ENCODE measurements at regions not wholly inside any gene's neighbourhood (a gene's known extent, or its start where the extent isn't known, plus 50 kb on each side); places are given as distances from the start of the nearest gene placed in this dataset.
"Not testable (repeated sequence)": the region's sequence is repeated elsewhere in the genome, so short reads cannot be mapped to it uniquely, and the experiment has no call there.

DNA sequence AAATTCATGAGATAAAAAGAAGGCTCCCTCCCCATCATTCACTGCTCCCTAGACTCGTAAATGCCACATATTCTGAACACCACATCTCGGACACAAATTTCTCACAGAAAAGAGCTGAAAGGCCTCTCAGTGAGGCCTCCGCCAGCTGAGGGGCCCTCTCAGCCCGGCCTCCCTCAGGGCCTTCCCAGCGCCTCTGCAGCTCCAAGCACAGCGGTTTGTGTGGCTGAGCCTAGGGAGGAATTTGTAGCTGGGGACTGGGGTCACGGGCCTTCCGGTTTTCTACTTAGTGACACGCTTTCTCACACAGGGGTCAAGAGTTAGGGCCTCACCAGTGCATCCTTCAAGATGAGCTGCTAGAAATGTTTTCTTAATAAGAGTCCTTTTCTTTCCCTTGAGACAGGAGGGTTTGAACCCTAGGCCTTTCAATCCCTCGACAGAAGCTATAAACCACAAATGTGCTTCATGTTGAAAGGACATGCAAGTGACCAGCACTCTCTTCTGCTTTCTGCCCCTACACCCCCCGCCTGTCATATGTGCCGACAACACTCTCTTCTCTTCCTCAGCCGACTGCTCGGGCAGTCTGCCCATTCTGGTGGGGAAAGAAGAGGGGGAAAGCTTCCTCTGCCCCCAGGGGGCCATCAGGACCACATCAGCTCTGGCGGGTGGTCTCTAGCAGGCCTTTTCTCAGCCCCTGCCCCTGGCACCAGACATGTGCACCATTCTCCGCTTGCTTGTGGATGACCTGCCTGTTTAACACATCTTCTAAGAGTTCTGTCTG is 104.9 kb downstream of the CHIC2 start:
- no peak for DNase-seq

DNA sequence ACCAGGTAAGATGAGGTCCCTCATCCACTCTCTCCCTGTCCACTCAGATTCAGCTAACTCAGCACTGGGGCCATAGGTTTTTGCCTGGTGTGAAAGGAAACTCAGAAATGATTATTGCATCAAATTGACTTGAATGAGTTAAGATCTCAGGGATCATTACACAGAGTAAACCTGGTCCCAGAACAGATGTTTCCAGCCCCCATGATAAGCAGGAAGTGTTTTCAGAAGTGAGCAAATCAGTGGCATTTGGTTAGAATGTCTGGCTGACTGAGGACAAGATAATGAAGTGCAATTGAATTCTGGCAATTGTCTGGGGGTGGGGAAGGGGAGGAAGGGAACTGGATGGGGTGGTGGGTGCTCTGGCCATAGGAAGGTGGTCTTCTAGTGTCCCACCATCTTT is 108.0 kb downstream of the CHIC2 start:
- DNase-seq: no peak

DNA sequence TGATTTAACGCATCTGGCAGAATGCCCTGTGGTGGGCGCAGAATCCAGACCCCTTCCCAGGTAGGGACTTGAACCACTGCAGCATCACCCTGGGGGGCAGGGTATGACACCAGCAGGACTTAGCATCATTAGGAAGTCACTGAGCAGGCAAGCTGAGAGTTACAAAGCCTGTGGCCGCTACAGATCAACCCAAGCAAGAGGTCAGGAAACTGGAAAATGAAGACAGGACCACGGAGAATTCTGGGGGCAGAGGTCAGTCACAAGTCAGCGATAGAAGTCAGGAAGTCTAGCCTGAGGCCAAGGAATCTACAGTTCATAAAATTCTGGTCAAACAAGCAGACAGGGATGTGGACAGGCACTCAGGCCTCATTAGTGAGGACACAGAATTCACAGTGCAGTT is 108.4 kb downstream of the CHIC2 start:
- DNase-seq: no peak

DNA sequence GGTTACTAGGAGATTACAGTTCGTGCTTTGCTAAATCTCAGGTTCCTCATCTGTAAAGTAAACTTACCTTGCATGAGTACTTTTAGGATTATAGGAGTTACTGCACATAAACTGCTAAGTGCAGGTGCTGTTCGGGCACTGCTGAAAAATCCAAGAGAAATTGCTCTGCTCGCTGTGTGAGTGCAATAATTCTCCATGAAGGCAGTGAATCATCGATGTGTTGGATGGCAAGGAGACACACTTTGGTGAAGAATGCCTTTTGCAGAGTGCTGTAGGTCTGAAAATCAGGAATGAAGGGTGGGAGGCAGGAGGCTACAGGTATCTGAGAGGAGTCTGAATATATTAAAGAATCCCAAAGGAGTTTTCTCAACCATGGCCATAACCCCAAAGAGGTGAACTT is 113.0 kb downstream of the CHIC2 start:
- DNase-seq: no peak

DNA sequence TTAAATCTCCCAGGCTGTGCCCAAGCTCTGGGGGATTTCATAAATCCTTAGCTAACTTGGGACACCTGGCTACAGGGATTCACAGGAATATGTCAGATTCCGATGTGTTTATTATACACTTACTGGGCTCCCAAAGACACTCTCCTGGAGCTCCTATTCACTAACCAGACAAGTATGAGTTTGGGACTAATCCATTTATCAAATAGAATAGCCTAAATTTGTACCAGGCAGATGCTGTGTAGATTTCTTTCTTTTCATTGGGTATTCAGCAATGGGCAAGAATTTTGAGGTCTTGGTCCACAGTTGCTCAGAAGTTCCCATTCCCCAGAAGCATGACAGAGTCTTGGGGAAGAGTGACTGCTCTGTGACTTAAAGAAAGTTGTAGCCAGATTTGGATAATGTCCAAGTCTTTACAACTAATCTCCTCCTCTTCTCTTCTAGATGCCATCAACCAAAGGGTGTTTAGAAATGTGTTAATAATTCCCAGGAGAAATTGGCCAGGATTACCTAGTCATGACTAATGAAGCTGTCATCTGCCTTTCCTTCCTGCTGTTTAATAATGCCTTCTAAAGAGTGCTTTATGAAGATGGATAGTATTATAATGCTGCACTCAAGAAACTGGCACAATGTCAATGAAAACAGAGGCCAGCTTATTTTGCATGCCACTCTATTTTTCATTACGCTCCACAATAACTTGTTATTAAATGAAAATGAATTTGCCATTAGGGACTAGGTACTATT is 120.9 kb downstream of the CHIC2 start:
- no peak for DNase-seq

DNA sequence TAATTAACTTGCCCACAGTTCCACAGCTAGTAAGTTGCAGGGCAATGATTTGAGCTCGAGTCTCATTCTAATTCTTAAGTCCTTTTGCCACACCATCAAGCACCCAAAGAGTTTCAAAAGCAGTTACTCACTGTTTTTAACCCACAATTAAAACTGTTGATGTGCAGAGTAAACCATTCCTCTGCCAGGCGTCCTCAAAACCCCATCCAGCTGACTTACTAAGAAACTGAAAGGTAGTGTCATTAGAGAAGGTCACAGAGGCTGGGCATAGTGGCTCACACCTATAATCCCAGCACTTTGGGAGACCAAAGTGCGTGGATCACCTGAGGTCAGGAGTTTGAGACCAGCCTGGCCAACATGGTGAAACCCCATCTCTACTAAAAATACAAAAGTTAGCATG is 121.7 kb downstream of the CHIC2 start:
- no peak for DNase-seq

DNA sequence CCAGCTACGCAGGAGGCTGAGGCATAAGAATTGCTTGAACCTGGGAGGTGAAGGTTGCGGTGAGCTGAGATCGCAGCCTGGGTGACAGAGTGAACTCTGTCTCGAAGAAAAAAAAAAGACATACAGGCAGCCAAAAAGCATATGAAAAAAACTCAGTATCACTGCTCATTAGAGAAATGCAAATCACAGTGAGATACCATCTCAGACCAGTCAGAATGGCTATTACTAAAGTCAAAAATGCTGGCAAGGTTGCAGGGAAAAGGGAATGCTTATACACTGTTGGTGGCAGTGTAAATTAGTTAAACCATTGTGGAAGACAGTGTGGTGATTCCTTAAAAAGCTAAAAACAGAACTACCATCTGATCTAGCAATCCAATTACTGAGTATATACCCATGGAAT is 123.1 kb downstream of the CHIC2 start:
- DNase-seq: no peak

DNA sequence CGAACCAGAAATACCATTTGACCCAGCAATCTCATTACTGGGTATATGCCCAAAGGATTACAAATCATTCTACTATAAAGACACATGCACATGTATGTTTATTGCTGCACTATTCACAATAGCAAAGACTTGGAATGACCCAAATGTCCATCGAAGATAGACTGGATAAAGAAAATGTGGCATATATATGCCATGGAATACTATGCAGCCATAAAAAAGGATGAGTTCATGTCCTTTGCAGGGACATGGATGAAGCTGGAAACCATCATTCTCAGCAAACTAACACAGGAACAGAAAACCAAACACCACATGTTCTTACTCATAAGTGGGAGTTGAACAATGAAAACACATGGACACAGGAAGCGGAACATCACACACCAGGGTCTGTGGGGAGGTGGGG is 124.5 kb downstream of the CHIC2 start:
- not testable (repeated sequence) for DNase-seq

DNA sequence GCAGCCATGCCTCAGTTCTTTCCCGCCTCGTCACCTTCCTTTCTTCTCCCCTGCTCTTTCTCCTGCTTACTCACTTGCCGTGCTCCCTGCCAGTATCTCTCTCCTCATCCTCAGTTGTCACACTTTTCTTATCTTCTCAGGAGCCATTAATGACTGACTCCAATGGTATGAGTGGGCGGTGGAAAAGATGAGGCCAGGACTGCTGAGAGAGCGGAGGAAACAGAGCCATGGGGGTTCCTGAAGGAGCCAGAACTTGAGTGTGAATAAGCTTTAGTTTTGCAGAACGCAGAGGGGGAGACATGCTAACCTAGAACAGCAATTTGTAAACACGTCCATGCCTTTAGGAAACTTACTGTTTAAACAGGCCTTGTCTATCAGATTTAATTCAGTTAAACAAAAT is 126.5 kb downstream of the CHIC2 start:
- no peak for DNase-seq

DNA sequence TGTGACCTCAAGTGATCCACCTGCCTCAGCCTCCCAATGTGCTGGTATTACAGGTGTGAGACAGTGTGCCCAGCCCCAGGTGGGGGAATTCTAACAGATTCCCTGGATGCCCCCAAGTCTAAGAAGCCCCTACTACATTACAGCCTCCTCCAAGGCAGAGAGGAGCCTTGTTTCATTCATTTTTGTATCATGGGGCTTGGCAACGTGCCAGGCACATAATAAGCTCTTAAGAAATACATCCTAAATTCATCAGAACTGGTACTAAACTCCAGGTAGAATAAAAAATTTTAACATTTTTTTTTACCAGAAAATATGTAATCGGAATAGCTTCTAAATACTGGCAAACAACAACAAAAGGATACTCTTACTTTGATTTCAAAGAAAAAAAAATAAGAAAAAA is 127.1 kb downstream of the CHIC2 start:
- DNase-seq: no peak

DNA sequence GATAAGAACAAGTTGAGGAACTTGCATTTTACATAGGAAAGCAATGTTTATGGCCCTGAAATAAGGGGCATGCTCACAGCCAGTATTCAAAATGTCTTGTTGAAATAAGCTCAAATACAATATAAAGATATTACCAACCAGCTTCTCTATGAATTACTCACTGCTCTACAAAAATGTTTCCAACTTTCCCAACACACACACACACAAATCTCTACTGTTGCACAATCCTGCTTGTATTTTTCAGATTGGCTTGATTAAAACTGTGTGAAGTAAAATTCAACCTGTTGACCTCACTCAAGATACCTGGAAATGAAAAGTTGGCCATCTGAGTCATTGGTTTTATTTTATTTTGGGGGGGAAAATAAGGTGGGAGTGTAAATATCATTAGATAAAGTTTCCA is 128.6 kb downstream of the CHIC2 start:
- no peak for DNase-seq

DNA sequence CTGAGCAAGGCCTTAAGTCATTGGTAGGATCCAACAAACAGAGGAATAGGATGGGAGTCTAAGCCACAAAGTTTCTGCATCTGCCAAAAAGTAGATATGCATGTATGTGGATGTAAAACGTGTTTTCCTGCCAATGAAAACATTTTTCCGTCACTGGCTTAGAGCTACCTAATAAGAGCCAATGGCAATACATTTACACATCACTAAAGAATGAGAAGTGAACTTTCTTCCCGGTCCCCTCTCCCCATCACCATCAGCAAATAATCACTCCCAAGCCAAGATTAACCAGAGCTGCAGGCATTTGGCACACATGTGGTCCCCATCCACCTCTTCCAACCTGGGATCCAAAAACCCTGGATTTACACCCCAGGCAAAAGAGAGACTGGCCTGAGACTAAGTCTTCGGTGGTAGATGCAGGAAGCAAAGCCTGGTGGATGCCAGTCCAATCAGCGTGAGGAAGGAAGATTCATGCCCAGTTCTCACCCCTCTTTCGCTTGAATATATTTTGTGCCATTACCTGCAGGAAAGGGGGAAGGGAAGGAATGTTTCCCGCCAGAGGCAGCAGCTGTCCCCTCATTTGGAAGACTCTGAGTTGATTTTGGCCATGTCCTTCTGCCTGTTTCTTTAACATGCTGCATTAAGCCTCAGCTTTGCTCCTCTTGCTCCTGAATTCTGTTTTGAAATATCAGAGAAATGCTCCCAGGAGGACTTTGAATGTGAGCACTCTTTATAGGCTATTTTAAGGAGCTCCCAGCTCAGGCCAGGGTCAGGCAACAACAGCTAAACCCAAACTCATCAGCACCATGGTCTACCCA is 131.4 kb downstream of the CHIC2 start:
- DNase-seq: no peak

DNA sequence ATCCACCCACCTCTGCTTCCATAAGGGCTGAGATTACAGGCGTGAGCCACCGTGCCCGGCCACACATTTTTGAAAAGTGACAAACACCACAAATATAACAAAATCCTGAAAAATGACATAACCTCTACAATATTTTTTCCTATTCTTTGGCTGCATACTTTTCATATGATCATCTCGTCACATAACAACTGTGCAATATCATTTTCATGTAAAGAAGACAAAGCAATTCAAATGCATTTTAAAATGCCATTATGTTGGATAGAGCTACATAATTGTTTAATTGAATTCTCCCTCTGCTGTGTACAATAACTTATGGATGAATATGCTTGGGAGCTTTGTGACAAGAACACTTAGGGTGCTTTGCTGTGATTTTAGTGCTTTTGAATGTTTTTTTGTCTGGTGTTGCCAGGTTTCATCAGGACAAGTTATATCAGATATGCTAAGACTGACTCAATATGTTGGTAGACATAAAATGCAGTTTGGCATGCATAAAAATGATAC is 132.9 kb downstream of the CHIC2 start:
- DNase-seq: no peak

DNA sequence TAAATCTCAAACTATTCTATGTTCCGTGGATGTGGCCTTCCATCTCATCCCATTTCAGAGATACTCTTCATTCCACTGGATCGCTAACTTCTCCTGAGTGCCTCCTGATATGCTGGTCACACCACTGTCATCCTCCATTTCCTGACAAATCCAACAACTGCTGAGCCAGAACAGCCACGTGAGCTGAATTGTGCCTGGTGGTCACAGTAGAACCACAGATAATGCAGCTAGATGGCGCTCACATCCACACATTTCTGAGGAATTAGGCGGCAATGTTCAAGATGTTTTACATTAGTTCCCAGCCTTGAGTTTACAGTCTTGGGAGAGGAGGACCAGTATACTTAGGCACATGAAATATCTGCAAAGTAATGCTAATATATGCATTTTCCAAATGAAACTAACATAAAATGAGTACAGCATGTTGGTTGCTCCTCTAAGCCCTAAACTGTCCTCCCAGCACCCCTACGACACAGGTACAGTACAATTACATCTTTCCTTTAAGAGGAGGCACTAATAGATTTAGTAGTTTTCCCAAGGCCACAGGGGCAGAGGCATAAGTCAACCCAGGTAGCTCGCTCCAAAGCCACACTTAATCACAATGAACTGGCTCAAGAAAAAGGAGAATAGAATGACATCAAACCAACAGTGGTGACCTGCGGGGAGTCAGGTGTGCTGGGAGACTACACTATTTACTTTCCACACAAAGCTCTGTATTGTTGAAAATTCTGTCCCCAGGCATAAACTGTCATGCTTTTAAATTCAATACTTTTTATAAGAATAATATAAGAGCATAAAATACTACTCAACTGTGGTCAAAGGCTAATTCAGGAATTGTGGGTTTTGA is 134.2 kb downstream of the CHIC2 start:
- DNase-seq: peak; percentile 77 to 85

DNA sequence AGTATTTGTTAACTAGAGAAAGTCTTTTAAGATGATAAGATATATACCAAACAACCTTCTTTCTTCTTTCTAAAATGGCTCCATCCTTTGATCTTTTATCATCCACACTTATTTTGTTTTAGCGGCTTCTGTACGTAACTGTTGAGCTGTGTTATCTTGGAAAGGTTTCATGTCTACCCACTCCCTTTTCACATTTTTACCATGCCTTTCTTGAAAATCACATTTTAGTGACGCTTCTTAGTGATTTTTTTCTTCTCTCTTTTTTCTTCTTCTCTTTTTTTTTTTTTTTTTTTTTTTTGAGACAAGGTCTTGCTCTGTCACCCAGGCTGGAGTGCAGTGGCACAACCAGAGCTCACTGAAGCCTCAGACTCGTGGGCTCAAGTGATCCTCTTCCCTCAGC is 135.1 kb downstream of the CHIC2 start:
- no peak for DNase-seq

DNA sequence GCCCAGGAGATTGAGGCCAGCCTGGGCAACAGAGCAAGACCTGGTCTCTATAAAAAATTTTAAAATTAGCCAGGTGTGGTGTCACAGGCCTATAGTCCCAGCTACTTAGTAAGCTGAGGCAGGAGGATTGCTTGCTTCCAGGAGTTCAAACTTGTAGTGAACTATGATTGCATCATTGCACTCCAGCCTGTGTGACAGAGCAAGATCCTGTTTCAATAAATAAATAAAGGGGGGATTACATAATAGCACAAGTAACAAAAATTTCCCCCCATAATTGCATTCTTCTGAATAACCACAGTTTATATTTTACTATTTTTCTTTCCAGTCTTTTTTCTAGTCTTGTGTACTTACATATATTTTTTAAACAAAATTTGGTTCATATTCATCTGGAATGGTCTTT is 135.6 kb downstream of the CHIC2 start:
- DNase-seq: peak; percentile 63 to 64

DNA sequence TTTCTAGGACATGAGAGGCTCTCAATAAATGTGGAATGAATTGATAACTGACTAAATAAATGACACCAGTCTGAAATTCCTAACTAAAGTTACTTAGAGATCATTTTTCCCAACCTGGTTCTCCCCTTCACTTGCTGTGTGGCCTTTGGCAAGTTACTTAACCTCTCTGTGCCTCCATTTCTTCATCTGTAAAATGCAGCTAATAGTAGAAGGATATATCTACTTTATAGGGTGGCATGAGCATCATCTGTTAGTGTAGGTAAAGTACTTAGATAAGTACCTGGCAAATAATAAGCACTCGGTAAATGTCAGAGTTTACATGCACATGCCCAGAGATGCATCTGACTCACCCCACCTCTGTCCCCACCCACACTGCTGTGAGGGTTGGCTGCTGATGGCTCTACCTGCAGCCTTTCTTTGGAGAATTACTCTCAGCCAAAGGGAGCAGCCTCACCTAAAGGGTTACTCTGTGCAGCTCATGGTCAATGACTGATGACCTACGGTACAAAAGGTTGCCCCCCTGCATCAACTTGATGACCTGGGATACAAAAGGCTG is 139.3 kb downstream of the CHIC2 start:
- no peak for DNase-seq

DNA sequence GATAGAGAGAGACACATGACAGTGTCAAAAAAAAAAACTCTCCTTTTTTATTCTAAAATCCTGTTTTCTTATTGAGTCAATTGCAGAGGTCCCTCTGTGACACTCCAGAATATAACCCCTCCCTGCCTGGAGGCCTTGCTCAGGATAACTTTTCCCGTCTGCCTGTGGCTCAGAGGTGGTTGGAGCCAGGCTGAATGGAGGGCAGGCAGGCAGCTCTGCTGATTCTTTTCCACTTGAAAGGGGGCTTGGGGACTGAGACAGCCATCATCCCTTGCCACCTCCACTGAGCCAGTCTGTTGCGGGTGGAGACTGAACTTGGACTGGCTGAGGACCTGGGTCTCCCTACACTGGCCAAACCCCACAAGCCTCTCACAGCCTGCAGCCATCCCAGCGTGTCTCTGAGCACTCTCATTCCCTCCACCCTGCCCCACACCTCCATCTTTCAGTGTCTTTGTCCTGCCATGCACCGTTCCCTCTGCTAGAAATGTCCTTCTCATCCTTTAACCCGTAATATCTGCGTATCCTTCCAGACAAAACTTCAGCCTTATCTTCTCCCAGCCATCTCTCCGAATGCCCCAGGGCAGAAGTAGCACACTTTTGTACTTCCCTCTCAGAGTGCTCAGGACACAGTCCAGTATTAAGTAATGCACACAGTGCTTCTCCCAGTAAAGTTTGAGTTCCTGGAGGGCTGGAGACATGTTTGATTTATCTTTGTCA is 139.9 kb downstream of the CHIC2 start:
- DNase-seq: no peak

DNA sequence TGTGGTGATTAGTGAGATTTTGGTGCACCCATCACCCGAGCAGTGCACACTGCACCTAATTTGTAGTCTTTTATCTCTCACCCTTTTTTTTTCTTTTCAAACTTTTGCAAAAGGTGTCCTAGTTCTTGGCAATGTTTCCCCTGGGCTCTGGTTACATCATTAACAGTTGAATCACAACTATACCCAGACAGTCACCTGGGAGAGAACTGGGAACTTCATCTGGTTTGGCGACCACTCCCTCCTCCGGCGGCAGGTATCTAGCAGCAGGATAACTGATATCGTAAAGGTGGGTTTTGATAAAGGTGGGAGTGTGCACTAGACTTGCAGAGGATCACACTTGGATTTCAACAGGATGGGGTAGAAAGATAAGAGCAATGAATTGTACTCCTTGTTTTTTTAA is 140.5 kb downstream of the CHIC2 start:
- no peak for DNase-seq

DNA sequence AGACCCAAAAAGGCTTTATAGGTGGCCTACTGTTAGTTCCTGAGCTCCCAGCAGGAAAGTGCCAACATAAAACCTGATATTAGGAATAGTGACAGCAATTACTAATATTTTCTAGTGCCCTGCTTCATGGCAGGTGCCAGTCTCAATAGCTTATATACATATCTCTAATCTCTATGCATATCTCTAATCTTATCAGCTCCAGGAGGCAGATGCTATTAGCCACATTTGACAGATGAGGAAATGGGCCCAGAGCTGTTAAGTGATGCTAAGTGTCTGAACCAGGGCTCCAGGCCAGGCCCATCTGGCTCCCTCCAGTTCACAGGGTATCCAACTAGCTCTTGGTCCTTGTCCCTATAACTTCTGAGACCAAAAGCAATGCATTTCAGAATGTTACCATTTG is 142.5 kb downstream of the CHIC2 start:
- DNase-seq: no peak

DNA sequence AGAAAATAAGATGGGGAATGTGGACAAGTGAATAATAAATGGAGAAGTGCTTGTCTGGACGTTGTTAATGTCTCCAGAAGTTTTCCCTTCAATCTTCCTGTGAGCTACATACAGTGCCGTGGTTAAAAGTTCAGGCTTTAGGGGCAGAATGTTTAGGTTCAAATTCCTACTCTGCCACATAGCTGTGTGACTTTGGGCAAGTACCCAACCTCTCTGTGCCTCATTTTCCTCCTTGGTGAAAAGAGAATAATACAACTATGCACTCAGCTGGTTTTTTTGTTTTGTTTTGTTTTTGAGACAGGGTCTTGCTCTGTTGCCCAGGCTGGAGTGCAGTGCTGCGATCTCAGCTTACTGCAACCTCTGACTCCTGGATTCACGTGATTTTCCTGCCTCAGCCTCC is 143.5 kb downstream of the CHIC2 start:
- no peak for DNase-seq

DNA sequence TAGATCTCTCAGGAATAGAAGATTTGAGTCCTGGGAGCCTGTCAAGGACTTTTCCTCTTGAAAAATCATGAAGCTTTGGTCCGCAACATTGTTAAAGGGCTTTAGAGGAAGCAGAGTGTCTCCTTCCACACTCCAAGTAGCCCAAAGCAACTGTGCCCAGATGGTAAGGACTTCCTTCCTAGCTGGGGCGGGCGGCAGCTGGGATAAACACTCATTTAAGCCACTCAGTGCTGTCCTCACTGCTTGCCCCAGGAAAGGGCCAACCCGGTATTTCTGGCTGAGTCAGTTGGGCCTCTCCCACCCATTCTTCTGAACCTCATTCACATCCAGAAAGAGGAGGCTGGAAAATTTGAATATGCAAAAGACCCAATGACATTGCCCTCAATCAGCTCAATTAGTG is 144.3 kb downstream of the CHIC2 start:
- peak; percentile 85 to 90 for DNase-seq

Measured in inflammatory macrophage treated with lipopolysaccharide for 1 hour (primary cell).